ENCODE measurements at regions not wholly inside any gene's neighbourhood (a gene's known extent, or its start where the extent isn't known, plus 50 kb on each side); places are given as distances from the start of the nearest gene placed in this dataset.

DNA sequence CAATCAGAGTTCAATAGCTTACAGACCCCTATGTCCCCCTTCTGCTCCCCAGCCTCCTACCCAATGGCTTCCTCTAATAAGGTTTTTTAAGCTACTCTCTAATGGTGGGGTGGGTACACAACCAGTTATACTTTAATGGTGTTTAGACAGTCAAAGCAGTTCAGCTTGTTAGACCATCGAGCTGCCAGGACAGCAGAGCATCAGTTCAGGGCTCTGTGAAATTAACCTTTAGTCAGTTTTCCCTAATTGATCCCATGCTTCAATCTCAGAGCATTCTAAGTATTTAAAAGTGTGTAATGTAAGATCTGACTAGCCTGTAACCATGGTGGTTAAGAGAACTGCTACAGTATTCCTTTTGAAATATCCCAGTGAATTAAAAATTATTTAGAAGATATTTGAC lies 107.2 kb upstream of the ZNF644 start:
- Histone ChIP-seq H3K4me2 (ENCODE audit: insufficient read depth, low read length, poor library complexity, severe bottlenecking) (no peak overlapping the region), H3K9ac (ENCODE audit: low read depth, low read length, poor library complexity) (no peak overlapping the region), H4K8ac (ENCODE audit: low read depth, low read length) (no peak overlapping the region), H3K79me1 (ENCODE audit: low read depth, low read length) (no peaks in the 10 kb centered on the region), H3K23ac (ENCODE audit: low read depth, low read length, poor library complexity) (no peak overlapping the region), H3K4me1 (ENCODE audit: control insufficient read depth in 2 of 2, insufficient read depth in 1 of 2, low read depth in 1 of 2, low read length in 2 of 2) (no peaks in the 10 kb centered on the region), H4K91ac (ENCODE audit: low read depth, low read length, poor library complexity) (no peak overlapping the region), H3K27ac (replicated peaks; ENCODE audit: low read length) (no peak overlapping the region), H3K14ac (ENCODE audit: low read length) (no peak overlapping the region), H3K27me3 (ENCODE audit: control insufficient read depth in 3 of 3, insufficient read depth in 3 of 3, low read depth in 1 of 3, low read length in 3 of 3) (peaks cover 0 to 1% (median 0%) of the 10 kb centered on the region in 3 experiments), H2AFZ (ENCODE audit: low read length) (no peak overlapping the region), H2BK120ac (ENCODE audit: low read depth, low read length) (no peak overlapping the region), H2AK5ac (ENCODE audit: low read depth, low read length) (no peak overlapping the region), H3K18ac (ENCODE audit: low read length) (no peak overlapping the region), H2BK5ac (ENCODE audit: low read length) (no peak overlapping the region), H2BK15ac (ENCODE audit: low read length) (no peak overlapping the region), H3K4me3 (ENCODE audit: low read length in 2 of 2) (no peak overlapping the region), H2BK12ac (ENCODE audit: low read length) (no peak overlapping the region), H3K9me3 (replicated peaks in 1 of 2; ENCODE audit: control insufficient read depth in 2 of 2, insufficient read depth in 1 of 2, low read depth in 1 of 2, low read length in 2 of 2) (no peaks in the 10 kb centered on the region), H3K36me3 (replicated peaks in 1 of 2; ENCODE audit: control insufficient read depth in 2 of 2, insufficient read depth in 2 of 2, low read length in 2 of 2) (no peaks in the 10 kb centered on the region), H3K4ac (ENCODE audit: low read length) (no peak overlapping the region)
- WGBS, 2 donors (ENCODE audit: extremely low coverage in 2 of 2, insufficient read length in 2 of 2, insufficient replicate concordance in 1 of 2): no CpG with 5 or more reads among the region's 1 CpG
- no peak for DNase-seq (ENCODE audit: low spot score)

DNA sequence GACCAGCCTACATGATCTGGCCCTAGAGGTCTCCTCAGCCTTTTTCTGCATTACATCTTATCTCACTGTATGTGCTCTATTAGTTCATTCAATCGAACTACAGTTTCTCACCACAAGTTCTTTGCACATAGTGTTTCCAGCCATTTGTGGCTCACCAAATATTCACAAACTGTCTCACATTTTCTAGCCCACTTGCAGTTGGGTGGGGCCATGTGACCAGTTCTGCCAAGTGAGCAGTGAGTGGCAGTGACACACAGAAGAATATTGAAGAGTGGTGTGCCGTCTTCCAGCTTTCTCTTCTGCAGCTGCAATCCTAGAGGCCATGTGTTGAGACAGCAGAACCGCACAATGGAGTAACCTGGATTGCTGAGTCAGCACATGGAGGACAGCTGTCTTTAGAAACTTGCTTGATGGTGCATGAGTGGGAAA lies 103.2 kb upstream of the ZNF644 start:
- WGBS, 2 donors (ENCODE audit: extremely low coverage in 2 of 2, insufficient read length in 2 of 2, insufficient replicate concordance in 1 of 2): no CpG with 5 or more reads among the region's 3 CpGs
- no peak for DNase-seq (ENCODE audit: low spot score)
- H4K8ac ChIP-seq (ENCODE audit: low read depth, low read length): no peak overlapping the region
- no peak overlapping the region for H2BK120ac ChIP-seq (ENCODE audit: low read depth, low read length)
- H3K14ac ChIP-seq (ENCODE audit: low read length): no peak overlapping the region
- H3K9me3 ChIP-seq (replicated peaks in 1 of 2; ENCODE audit: control insufficient read depth in 2 of 2, insufficient read depth in 1 of 2, low read depth in 1 of 2, low read length in 2 of 2): no peaks in the 10 kb centered on the region
- H3K4me3 ChIP-seq (ENCODE audit: low read length in 2 of 2): no peak overlapping the region
- no peaks in the 10 kb centered on the region for H3K36me3 ChIP-seq (replicated peaks in 1 of 2; ENCODE audit: control insufficient read depth in 2 of 2, insufficient read depth in 2 of 2, low read length in 2 of 2)
- H3K23ac ChIP-seq (ENCODE audit: low read depth, low read length, poor library complexity): no peak overlapping the region
- no peak overlapping the region for H2AFZ ChIP-seq (ENCODE audit: low read length)
- H3K9ac ChIP-seq (ENCODE audit: low read depth, low read length, poor library complexity): no peak overlapping the region
- H3K4me2 ChIP-seq (ENCODE audit: insufficient read depth, low read length, poor library complexity, severe bottlenecking): no peak overlapping the region
- no peak overlapping the region for H2BK12ac ChIP-seq (ENCODE audit: low read length)
- peaks cover 0 to 5% of the 10 kb centered on the region in 2 donors for H3K4me1 ChIP-seq (ENCODE audit: control insufficient read depth in 2 of 2, insufficient read depth in 1 of 2, low read depth in 1 of 2, low read length in 2 of 2)
- H3K18ac ChIP-seq (ENCODE audit: low read length): no peak overlapping the region
- no peak overlapping the region for H2BK15ac ChIP-seq (ENCODE audit: low read length)
- no peak overlapping the region for H2AK5ac ChIP-seq (ENCODE audit: low read depth, low read length)
- H3K27ac ChIP-seq (replicated peaks; ENCODE audit: low read length): no peak overlapping the region
- H3K79me1 ChIP-seq (ENCODE audit: low read depth, low read length): no peaks in the 10 kb centered on the region
- no peak overlapping the region for H2BK5ac ChIP-seq (ENCODE audit: low read length)
- no peak overlapping the region for H3K4ac ChIP-seq (ENCODE audit: low read length)
- H4K91ac ChIP-seq (ENCODE audit: low read depth, low read length, poor library complexity): no peak overlapping the region
- peaks cover 0 to 7% (median 0%) of the 10 kb centered on the region in 3 experiments for H3K27me3 ChIP-seq (ENCODE audit: control insufficient read depth in 3 of 3, insufficient read depth in 3 of 3, low read depth in 1 of 3, low read length in 3 of 3)

DNA sequence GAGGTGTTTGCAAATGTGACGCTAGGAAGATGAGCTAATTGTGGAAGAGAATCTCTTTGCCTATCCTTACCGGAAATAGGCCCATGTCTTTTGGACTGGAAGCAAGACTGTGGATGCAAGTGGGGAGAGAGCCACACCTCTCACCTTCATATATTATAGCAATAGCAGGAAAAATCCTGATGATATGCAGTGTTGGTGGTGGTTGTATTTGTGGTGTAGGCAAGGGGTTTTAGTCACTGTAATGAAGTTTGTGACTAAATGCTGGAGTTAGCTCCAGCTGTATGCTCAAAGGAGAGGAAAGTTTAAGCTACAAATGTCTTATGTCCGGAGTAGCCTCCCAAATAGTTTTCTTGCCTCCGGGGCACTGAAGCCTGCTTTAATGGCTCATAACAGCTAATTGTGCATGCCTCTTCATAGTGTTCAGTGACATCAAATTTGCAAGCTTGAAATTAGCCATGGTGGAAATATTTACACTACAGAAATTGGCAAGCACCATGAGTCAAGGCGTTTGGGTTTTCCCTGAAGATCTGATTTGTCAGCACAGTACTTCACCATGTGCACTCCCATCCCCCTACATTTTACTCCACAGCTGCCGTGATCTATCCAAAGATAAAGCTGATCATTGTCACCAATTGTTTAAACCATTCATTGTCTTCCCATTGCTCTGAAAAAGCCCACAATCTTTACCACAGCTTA lies 102.6 kb upstream of the ZNF644 start:
- no peak overlapping the region for H2AK5ac ChIP-seq (ENCODE audit: low read depth, low read length)
- no peaks in the 10 kb centered on the region for H3K79me1 ChIP-seq (ENCODE audit: low read depth, low read length)
- H2BK15ac ChIP-seq (ENCODE audit: low read length): no peak overlapping the region
- H3K18ac ChIP-seq (ENCODE audit: low read length): no peak overlapping the region
- H4K91ac ChIP-seq (ENCODE audit: low read depth, low read length, poor library complexity): no peak overlapping the region
- H4K8ac ChIP-seq (ENCODE audit: low read depth, low read length): no peak overlapping the region
- H2BK120ac ChIP-seq (ENCODE audit: low read depth, low read length): no peak overlapping the region
- no CpG with 5 or more reads among the region's 6 CpGs for WGBS, 2 donors (ENCODE audit: extremely low coverage in 2 of 2, insufficient read length in 2 of 2, insufficient replicate concordance in 1 of 2)
- H2AFZ ChIP-seq (ENCODE audit: low read length): no peak overlapping the region
- no peak overlapping the region for H3K9ac ChIP-seq (ENCODE audit: low read depth, low read length, poor library complexity)
- no peak overlapping the region for H3K27ac ChIP-seq (replicated peaks; ENCODE audit: low read length)
- no peak for DNase-seq (ENCODE audit: low spot score)
- no peak overlapping the region for H3K4me3 ChIP-seq (ENCODE audit: low read length in 2 of 2)
- H3K9me3 ChIP-seq (replicated peaks in 1 of 2; ENCODE audit: control insufficient read depth in 2 of 2, insufficient read depth in 1 of 2, low read depth in 1 of 2, low read length in 2 of 2): no peaks in the 10 kb centered on the region
- no peak overlapping the region for H3K4ac ChIP-seq (ENCODE audit: low read length)
- H2BK5ac ChIP-seq (ENCODE audit: low read length): no peak overlapping the region
- no peak overlapping the region for H3K4me2 ChIP-seq (ENCODE audit: insufficient read depth, low read length, poor library complexity, severe bottlenecking)
- peaks cover 0 to 5% of the 10 kb centered on the region in 2 donors for H3K4me1 ChIP-seq (ENCODE audit: control insufficient read depth in 2 of 2, insufficient read depth in 1 of 2, low read depth in 1 of 2, low read length in 2 of 2)
- H3K23ac ChIP-seq (ENCODE audit: low read depth, low read length, poor library complexity): no peak overlapping the region
- peaks cover 0 to 7% (median 0%) of the 10 kb centered on the region in 3 experiments for H3K27me3 ChIP-seq (ENCODE audit: control insufficient read depth in 3 of 3, insufficient read depth in 3 of 3, low read depth in 1 of 3, low read length in 3 of 3)
- H3K14ac ChIP-seq (ENCODE audit: low read length): no peak overlapping the region
- H3K36me3 ChIP-seq (replicated peaks in 1 of 2; ENCODE audit: control insufficient read depth in 2 of 2, insufficient read depth in 2 of 2, low read length in 2 of 2): no peaks in the 10 kb centered on the region
- H2BK12ac ChIP-seq (ENCODE audit: low read length): no peak overlapping the region

DNA sequence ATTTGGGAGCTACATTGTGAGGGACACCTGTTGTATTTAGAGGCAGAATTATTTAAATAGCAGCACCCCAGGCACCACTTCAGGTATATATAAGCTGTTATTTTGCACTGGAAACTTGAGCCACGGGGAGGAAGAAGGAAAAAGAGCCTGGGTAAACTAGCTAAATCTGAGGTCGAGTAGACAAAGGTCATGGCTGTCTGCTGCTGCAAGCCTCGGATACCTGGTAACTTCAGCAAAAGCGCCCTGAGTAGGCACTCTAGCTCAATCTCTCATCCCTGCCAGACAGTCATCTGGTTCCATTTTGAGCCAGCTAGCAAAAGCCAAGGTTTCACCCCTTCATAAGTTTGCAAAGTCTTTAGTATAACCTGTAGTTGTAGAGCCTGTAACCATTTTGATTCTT lies 101.9 kb upstream of the ZNF644 start:
- no CpG with 5 or more reads among the region's 4 CpGs for WGBS, 2 donors (ENCODE audit: extremely low coverage in 2 of 2, insufficient read length in 2 of 2, insufficient replicate concordance in 1 of 2)
- H2AK5ac ChIP-seq (ENCODE audit: low read depth, low read length): no peak overlapping the region
- DNase-seq (ENCODE audit: low spot score): no peak

More for the DNA sequence above, 101.9 kb upstream of the ZNF644 start:
- H3K4me2 ChIP-seq (ENCODE audit: insufficient read depth, low read length, poor library complexity, severe bottlenecking): no peak overlapping the region
- H2AFZ ChIP-seq (ENCODE audit: low read length): no peak overlapping the region
- no peak overlapping the region for H3K4me3 ChIP-seq (ENCODE audit: low read length in 2 of 2)
- no peak overlapping the region for H2BK15ac ChIP-seq (ENCODE audit: low read length)
- no peak overlapping the region for H4K91ac ChIP-seq (ENCODE audit: low read depth, low read length, poor library complexity)
- H2BK120ac ChIP-seq (ENCODE audit: low read depth, low read length): no peak overlapping the region
- no peak overlapping the region for H3K27ac ChIP-seq (replicated peaks; ENCODE audit: low read length)
- peaks cover 0 to 5% of the 10 kb centered on the region in 2 donors for H3K4me1 ChIP-seq (ENCODE audit: control insufficient read depth in 2 of 2, insufficient read depth in 1 of 2, low read depth in 1 of 2, low read length in 2 of 2)
- H3K14ac ChIP-seq (ENCODE audit: low read length): no peak overlapping the region
- no peak overlapping the region for H2BK12ac ChIP-seq (ENCODE audit: low read length)
- no peak overlapping the region for H2BK5ac ChIP-seq (ENCODE audit: low read length)
- H3K18ac ChIP-seq (ENCODE audit: low read length): no peak overlapping the region
- H3K79me1 ChIP-seq (ENCODE audit: low read depth, low read length): no peaks in the 10 kb centered on the region
- H3K4ac ChIP-seq (ENCODE audit: low read length): no peak overlapping the region
- no peaks in the 10 kb centered on the region for H3K9me3 ChIP-seq (replicated peaks in 1 of 2; ENCODE audit: control insufficient read depth in 2 of 2, insufficient read depth in 1 of 2, low read depth in 1 of 2, low read length in 2 of 2)
- no peak overlapping the region for H3K23ac ChIP-seq (ENCODE audit: low read depth, low read length, poor library complexity)
- H4K8ac ChIP-seq (ENCODE audit: low read depth, low read length): no peak overlapping the region
- H3K36me3 ChIP-seq (replicated peaks in 1 of 2; ENCODE audit: control insufficient read depth in 2 of 2, insufficient read depth in 2 of 2, low read length in 2 of 2): no peaks in the 10 kb centered on the region
- peaks cover 0 to 7% (median 0%) of the 10 kb centered on the region in 3 experiments for H3K27me3 ChIP-seq (ENCODE audit: control insufficient read depth in 3 of 3, insufficient read depth in 3 of 3, low read depth in 1 of 3, low read length in 3 of 3)
- no peak overlapping the region for H3K9ac ChIP-seq (ENCODE audit: low read depth, low read length, poor library complexity)
